IMR-90 (cell line): ENCODE measurements at regions not wholly inside any gene's neighbourhood (a gene's known extent, or its start where the extent isn't known, plus 50 kb on each side); places are given as distances from the start of the nearest gene placed in this dataset.

Experiments used
- CEBPB ChIP-seq: IDR thresholded peaks from 2 replicates; pipeline ENCODE4 v1.6.1; 2012; ENCODE audit warnings: low read depth, low read length, improper control_type of control experiment
- CHD1 ChIP-seq: IDR thresholded peaks from 2 replicates; pipeline ENCODE4 v1.6.1; 2012; ENCODE audit warnings: low read depth, low read length, improper control_type of control experiment
- MAFK ChIP-seq: IDR thresholded peaks from 2 replicates; pipeline ENCODE4 v1.6.1; 2012; ENCODE audit warnings: low read depth, low read length, improper control_type of control experiment
- MAZ ChIP-seq: IDR thresholded peaks from 2 replicates; pipeline ENCODE4 v1.6.1; 2012; ENCODE audit warnings: low read depth, mild to moderate bottlenecking, low read length, improper control_type of control experiment, moderate library complexity, borderline replicate concordance
- POLR2A ChIP-seq: IDR thresholded peaks from 2 replicates; pipeline ENCODE4 v1.6.1; 2012; ENCODE audit warnings: mild to moderate bottlenecking, low read depth, low read length
- RAD21 ChIP-seq: IDR thresholded peaks from 2 replicates; pipeline ENCODE4 v1.6.1; 2012; ENCODE audit warnings: low read length, improper control_type of control experiment
- RCOR1 ChIP-seq: IDR thresholded peaks from 2 replicates; pipeline ENCODE4 v1.6.1; 2012; ENCODE audit warnings: mild to moderate bottlenecking, low read length, improper control_type of control experiment; ENCODE audit not compliant: insufficient replicate concordance
- SMC3 ChIP-seq: fragments of 150-350 bp; IDR thresholded peaks from 2 replicates; pipeline ENCODE4 v1.6.1; 2016; ENCODE audit warnings: low read depth, mild to moderate bottlenecking, antibody characterized with exemption, low read length, moderate library complexity
- TF ChIP-seq, protein P1 (sequence below): conservative IDR thresholded peaks from 2 replicates; pipeline ENCODE4 v1.5.1; 2012; ENCODE audit warnings: mild to moderate bottlenecking, low read depth, low read length, improper control_type of control experiment
- TF ChIP-seq, protein P2 (sequence below): fragments of 150-350 bp; IDR thresholded peaks from 2 replicates; pipeline ENCODE4 v1.6.1; 2016; ENCODE audit warnings: low read depth, mild to moderate bottlenecking, low read length, moderate library complexity, borderline replicate concordance
- TF ChIP-seq, protein P3 (sequence below): fragments of 150-350 bp; IDR thresholded peaks from 2 replicates; pipeline ENCODE4 v1.6.1; 2017; ENCODE audit warnings: mild to moderate bottlenecking, antibody characterized with exemption, low read length, low read depth

DNA sequence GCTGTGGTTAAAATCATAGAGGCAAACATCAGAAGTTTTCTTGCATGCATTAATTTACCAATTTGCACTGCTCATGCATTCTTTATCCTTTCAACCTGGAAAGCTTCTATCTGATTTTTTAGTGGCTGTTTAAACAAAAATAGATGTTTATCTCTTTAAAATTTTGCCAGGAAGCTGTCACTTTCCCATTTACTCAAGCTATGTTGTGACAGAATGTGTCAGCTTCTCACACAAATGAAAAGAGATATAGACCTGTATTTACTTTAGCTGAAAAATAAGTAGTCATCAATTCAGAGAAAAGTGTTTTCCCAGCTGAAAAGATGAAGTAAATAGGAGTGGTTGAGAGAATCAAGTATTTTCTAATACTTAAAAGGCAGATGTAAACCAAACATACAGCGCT lies 872.8 kb downstream of the DACH1 start:
- TF ChIP-seq RAD21 = no peak
- TF ChIP-seq, protein P1, sequence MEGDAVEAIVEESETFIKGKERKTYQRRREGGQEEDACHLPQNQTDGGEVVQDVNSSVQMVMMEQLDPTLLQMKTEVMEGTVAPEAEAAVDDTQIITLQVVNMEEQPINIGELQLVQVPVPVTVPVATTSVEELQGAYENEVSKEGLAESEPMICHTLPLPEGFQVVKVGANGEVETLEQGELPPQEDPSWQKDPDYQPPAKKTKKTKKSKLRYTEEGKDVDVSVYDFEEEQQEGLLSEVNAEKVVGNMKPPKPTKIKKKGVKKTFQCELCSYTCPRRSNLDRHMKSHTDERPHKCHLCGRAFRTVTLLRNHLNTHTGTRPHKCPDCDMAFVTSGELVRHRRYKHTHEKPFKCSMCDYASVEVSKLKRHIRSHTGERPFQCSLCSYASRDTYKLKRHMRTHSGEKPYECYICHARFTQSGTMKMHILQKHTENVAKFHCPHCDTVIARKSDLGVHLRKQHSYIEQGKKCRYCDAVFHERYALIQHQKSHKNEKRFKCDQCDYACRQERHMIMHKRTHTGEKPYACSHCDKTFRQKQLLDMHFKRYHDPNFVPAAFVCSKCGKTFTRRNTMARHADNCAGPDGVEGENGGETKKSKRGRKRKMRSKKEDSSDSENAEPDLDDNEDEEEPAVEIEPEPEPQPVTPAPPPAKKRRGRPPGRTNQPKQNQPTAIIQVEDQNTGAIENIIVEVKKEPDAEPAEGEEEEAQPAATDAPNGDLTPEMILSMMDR = no peak
- TF ChIP-seq POLR2A = no peak
- TF ChIP-seq, protein P2, sequence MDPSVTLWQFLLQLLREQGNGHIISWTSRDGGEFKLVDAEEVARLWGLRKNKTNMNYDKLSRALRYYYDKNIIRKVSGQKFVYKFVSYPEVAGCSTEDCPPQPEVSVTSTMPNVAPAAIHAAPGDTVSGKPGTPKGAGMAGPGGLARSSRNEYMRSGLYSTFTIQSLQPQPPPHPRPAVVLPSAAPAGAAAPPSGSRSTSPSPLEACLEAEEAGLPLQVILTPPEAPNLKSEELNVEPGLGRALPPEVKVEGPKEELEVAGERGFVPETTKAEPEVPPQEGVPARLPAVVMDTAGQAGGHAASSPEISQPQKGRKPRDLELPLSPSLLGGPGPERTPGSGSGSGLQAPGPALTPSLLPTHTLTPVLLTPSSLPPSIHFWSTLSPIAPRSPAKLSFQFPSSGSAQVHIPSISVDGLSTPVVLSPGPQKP = no peak
- no peak for TF ChIP-seq MAZ
- TF ChIP-seq, protein P3, sequence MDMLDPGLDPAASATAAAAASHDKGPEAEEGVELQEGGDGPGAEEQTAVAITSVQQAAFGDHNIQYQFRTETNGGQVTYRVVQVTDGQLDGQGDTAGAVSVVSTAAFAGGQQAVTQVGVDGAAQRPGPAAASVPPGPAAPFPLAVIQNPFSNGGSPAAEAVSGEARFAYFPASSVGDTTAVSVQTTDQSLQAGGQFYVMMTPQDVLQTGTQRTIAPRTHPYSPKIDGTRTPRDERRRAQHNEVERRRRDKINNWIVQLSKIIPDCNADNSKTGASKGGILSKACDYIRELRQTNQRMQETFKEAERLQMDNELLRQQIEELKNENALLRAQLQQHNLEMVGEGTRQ = no peak
- TF ChIP-seq SMC3 = no peak
- TF ChIP-seq CHD1 = no peak
- TF ChIP-seq RCOR1 = no peak
- TF ChIP-seq CEBPB = no peak
- TF ChIP-seq MAFK = no peak
